Endothelial cell of umbilical vein (primary cell): ENCODE measurements at regions not wholly inside any gene's neighbourhood (a gene's known extent, or its start where the extent isn't known, plus 50 kb on each side); places are given as distances from the start of the nearest gene placed in this dataset.

ENCODE experiments used
- BruUV-seq: library from RNA; stranded (reverse); fragments of 400-500 nt; replicated peaks from 2 replicates; lab custom pipeline; 2021; lab: Mats Ljungman, UMichigan
- CTCF ChIA-PET: fragments of 300-600, 350-600 bp; sonication (Branson Sonifier 250); formaldehyde crosslinking; loops from one replicate; lab custom pipeline; 2021; ENCODE audit warnings: antibody characterized with exemption, inconsistent platforms; lab: Charles Lee
- POLR2A ChIA-PET: fragments of 300-600, 350-600 bp; sonication (Branson Sonifier 250); formaldehyde crosslinking; loops from one replicate; lab custom pipeline; 2021; ENCODE audit warnings: antibody characterized with exemption, inconsistent platforms; lab: Charles Lee
- DNase-seq: peaks from one replicate; pipeline ENCODE4 v3.0.0-alpha.2; 2011; ENCODE audit warnings: low read depth, low spot score
- FAIRE-seq: peaks from 2 replicates; lab custom pipeline; 2011; peaks lifted over from hg19 to GRCh38; lab: Jason Lieb, UNC
- H2AFZ ChIP-seq: 2 replicates; pipeline ENCODE4 v1.6.0; 2012; ENCODE audit warnings: low read depth, low read length, control low read depth, inconsistent platforms
- H3K27ac ChIP-seq: 2 replicates; pipeline ENCODE4 v1.5.1; 2011; ENCODE audit warnings: low read depth, mild to moderate bottlenecking, control low read depth, low read length, moderate library complexity; ENCODE audit not compliant: insufficient read depth
- H3K27me3 ChIP-seq, 2 experiments: 2 replicates each; pipeline versions ENCODE4 v1.6.0 to v1.6.1; 2011; ENCODE audit warnings: low read length in 2 of 2, mixed read lengths in 1 of 2; ENCODE audit not compliant: control insufficient read depth in 2 of 2, insufficient read depth in 2 of 2
- H3K36me3 ChIP-seq, 2 experiments: 2 replicates in 1 of 2; 3 replicates in 1 of 2; pipeline ENCODE4 v1.5.1; 2011; ENCODE audit warnings: low read length in 2 of 2, mild to moderate bottlenecking in 1 of 2, moderate library complexity in 1 of 2; ENCODE audit not compliant: control insufficient read depth in 2 of 2, insufficient read depth in 2 of 2; ENCODE audit errors: extremely low read depth in 1 of 2
- H3K4me1 ChIP-seq: 3 replicates; pipeline ENCODE4 v1.5.1; 2011; ENCODE audit warnings: mild to moderate bottlenecking, low read length; ENCODE audit not compliant: control insufficient read depth, insufficient read depth; ENCODE audit errors: extremely low read depth
- H3K4me2 ChIP-seq: 2 replicates; pipeline ENCODE4 v1.6.1; 2011; ENCODE audit warnings: low read length, control low read depth, mixed read lengths; ENCODE audit not compliant: insufficient read depth
- H3K4me3 ChIP-seq, 3 experiments: fragments of 200-600 bp in 1 of 3; sonication (generic), shearing (Covaris generic) in 1 of 3; replicated peaks in 1 of 3; 2 replicates each; pipeline ENCODE4 v1.5.1; 2011 to 2016; ENCODE audit warnings: control low read depth in 3 of 3, low read length in 3 of 3, mild to moderate bottlenecking in 2 of 3, inconsistent platforms in 1 of 3, low read depth in 1 of 3, moderate library complexity in 1 of 3; ENCODE audit not compliant: insufficient read depth in 1 of 3
- H3K79me2 ChIP-seq: 2 replicates; pipeline ENCODE4 v1.6.0; 2012; ENCODE audit warnings: low read length, inconsistent platforms; ENCODE audit not compliant: control insufficient read depth, insufficient read depth
- H3K9ac ChIP-seq: replicated peaks from 2 replicates; pipeline ENCODE3; 2011; ENCODE audit warnings: low read length, control low read depth; ENCODE audit not compliant: insufficient read depth; ENCODE audit errors: extremely low read depth
- H3K9me1 ChIP-seq: replicated peaks from 3 replicates; pipeline ENCODE4 v1.6.0; 2011; ENCODE audit warnings: mild to moderate bottlenecking, low read length; ENCODE audit not compliant: control insufficient read depth, insufficient read depth; ENCODE audit errors: extremely low read depth
- H3K9me3 ChIP-seq: replicated peaks from 2 replicates; pipeline ENCODE4 v1.5.1; 2012; ENCODE audit warnings: low read length, inconsistent platforms; ENCODE audit not compliant: control insufficient read depth, insufficient read depth
- H4K20me1 ChIP-seq: replicated peaks from 2 replicates; pipeline ENCODE3; 2011; ENCODE audit warnings: mild to moderate bottlenecking, low read length; ENCODE audit not compliant: control insufficient read depth, insufficient read depth; ENCODE audit errors: extremely low read depth
- EZH2 ChIP-seq: IDR thresholded peaks from 2 replicates; pipeline ENCODE4 v1.6.1; 2012; ENCODE audit warnings: borderline replicate concordance, low read depth, mild to moderate bottlenecking, moderate library complexity, low read length, inconsistent platforms; ENCODE audit not compliant: severe bottlenecking
- FOS ChIP-seq: IDR thresholded peaks from 2 replicates; pipeline ENCODE4 v1.6.1; 2011; ENCODE audit warnings: mild to moderate bottlenecking, low read length, moderate library complexity, borderline replicate concordance; ENCODE audit not compliant: insufficient read depth
- GATA2 ChIP-seq: IDR thresholded peaks from 2 replicates; pipeline ENCODE4 v1.7.0; 2011; ENCODE audit warnings: low read depth, mild to moderate bottlenecking, moderate library complexity, mixed read lengths, low read length; ENCODE audit not compliant: insufficient read length, insufficient read depth
- JUN ChIP-seq: IDR thresholded peaks from 2 replicates; pipeline ENCODE4 v1.6.1; 2011; ENCODE audit warnings: borderline replicate concordance, low read depth; ENCODE audit not compliant: insufficient read length, insufficient read depth
- MYC ChIP-seq: IDR thresholded peaks from one replicate; pipeline ENCODE4 v1.6.1; 2011; ENCODE audit warnings: mild to moderate bottlenecking, low read depth, low read length
- POLR2A ChIP-seq: IDR thresholded peaks from 2 replicates; pipeline ENCODE4 v1.6.1; 2012; ENCODE audit warnings: low read depth, mild to moderate bottlenecking, control low read depth, low read length
- POLR2AphosphoS5 ChIP-seq: IDR thresholded peaks from 2 replicates; pipeline ENCODE4 v1.6.1; 2012; ENCODE audit warnings: low read depth, mild to moderate bottlenecking, control low read depth, low read length, moderate library complexity; ENCODE audit not compliant: insufficient read depth
- dilution Hi-C: fragments of 300-500 bp; cut with MboI; formaldehyde crosslinking; loops from one replicate; pipeline ENCODE4 v1.15.0; 2019; ENCODE audit warnings: low sequenced_read_pairs; ENCODE audit not compliant: extremely low pct_ligation_motif_present
- intact Hi-C: fragments of 100-400 bp; cut with micrococcal nuclease; formaldehyde crosslinking; loops from one replicate; pipeline ENCODE4 v1.10.0; 2022
- TF ChIP-seq, protein P1 (sequence below): IDR thresholded peaks from 2 replicates; pipeline ENCODE4 v1.6.1; 2011; ENCODE audit not compliant: insufficient read depth, insufficient read length
- TF ChIP-seq, protein P2 (sequence below), 2 donors: IDR thresholded peaks; 1 replicate in 1 of 2; 2 replicates in 1 of 2; pipeline ENCODE4 v1.5.1; 2011; ENCODE audit warnings: low read length in 2 of 2, mild to moderate bottlenecking in 2 of 2, moderate library complexity in 2 of 2, control low read depth in 1 of 2, inconsistent platforms in 1 of 2, low read depth in 1 of 2; ENCODE audit not compliant: insufficient read depth in 1 of 2; ENCODE audit errors: extremely low read depth in 1 of 2

DNA sequence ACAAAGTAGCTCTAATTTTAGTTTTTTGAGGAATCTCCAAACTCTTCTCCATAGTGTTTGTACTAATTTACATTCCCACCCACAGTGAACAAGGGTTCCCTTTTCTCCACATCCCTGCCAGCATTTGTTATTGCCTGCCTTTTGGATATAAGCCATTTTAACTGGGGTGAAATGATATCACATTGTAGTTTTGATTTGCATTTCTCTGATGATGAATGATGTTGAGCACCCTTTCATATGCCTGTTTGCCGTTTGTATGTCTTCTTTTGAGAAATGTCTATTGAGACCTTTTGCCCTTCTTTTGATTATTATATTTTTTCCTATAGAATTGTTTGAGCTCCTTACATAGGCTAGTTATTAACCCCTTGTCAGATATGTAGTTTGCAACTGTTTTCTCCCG lies 239.9 kb upstream of the TPM1 start:
- intact Hi-C loops, result no loop called here
- no peaks in the 10 kb centered on the region for H3K9me3 ChIP-seq
- no peak for DNase-seq
- H3K4me3 ChIP-seq, result no peak overlapping the region
- ChIA-PET CTCF (interaction anchor here (1.0 to 1.4 kb wide), 2 partner anchors 17 to 20 kb away, joined by 3 to 4 read pairs; no protein-coding TSS in a partner anchor), POLR2A (interaction anchor here (1.5 kb wide), 1 partner anchor 240 kb away, joined by 3 read pairs; the partner anchor contains the start of gene TPM1)
- peaks cover 0 to 6% of the 10 kb centered on the region in 2 experiments for H3K27me3 ChIP-seq
- no peak overlapping the region for H3K4me2 ChIP-seq
- no peak for FAIRE-seq
- no peak overlapping the region for H3K27ac ChIP-seq
- no peak overlapping the region for H2AFZ ChIP-seq
- no peak overlapping the region for H3K9ac ChIP-seq
- dilution Hi-C loops, result no loop called here
- no peaks in the 10 kb centered on the region for H3K9me1 ChIP-seq
- no peak for TF ChIP-seq FOS
- TF ChIP-seq POLR2A, result no peak
- no peak for TF ChIP-seq EZH2
- TF ChIP-seq, protein P1, sequence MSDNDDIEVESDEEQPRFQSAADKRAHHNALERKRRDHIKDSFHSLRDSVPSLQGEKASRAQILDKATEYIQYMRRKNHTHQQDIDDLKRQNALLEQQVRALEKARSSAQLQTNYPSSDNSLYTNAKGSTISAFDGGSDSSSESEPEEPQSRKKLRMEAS, result no peak
- no peak for TF ChIP-seq POLR2AphosphoS5
- TF ChIP-seq MYC, result no peak
- no peak for TF ChIP-seq GATA2
- TF ChIP-seq, protein P2, sequence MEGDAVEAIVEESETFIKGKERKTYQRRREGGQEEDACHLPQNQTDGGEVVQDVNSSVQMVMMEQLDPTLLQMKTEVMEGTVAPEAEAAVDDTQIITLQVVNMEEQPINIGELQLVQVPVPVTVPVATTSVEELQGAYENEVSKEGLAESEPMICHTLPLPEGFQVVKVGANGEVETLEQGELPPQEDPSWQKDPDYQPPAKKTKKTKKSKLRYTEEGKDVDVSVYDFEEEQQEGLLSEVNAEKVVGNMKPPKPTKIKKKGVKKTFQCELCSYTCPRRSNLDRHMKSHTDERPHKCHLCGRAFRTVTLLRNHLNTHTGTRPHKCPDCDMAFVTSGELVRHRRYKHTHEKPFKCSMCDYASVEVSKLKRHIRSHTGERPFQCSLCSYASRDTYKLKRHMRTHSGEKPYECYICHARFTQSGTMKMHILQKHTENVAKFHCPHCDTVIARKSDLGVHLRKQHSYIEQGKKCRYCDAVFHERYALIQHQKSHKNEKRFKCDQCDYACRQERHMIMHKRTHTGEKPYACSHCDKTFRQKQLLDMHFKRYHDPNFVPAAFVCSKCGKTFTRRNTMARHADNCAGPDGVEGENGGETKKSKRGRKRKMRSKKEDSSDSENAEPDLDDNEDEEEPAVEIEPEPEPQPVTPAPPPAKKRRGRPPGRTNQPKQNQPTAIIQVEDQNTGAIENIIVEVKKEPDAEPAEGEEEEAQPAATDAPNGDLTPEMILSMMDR (IDR thresholded peaks at IDR 0.05; ENCODE audit: extremely low read depth in 1 of 2, insufficient read depth in 1 of 2, low read depth in 1 of 2, low read length in 2 of 2), result no peak
- TF ChIP-seq JUN, result no peak
- no peaks in the 10 kb centered on the region for H3K79me2 ChIP-seq
- no peaks in the 10 kb centered on the region for H3K4me1 ChIP-seq
- H4K20me1 ChIP-seq, result no peaks in the 10 kb centered on the region
- no TSS peak for BruUV-seq
- no peaks in the 10 kb centered on the region for H3K36me3 ChIP-seq
